Stimulated activated CD4-positive, alpha-beta T cell treated with anti-CD3 and anti-CD28 coated beads, Interleukin-2, amount 100 ng/mL, for 24 hours (primary cell): ENCODE measurements at regions not wholly inside any gene's neighbourhood (a gene's known extent, or its start where the extent isn't known, plus 50 kb on each side); places are given as distances from the start of the nearest gene placed in this dataset.

Experiments
- DNase-seq, 2 donors: peaks; one replicate each; pipeline ENCODE4 v3.0.0-alpha.2; 2020

GRCh38 chr6:4401408-4402368 is 266.3 kb upstream of the ECI2 start:
- DNase-seq = no peak

- DNase-seq = no peak
Observed at GRCh38 chr6:4399656-4400055, 264.3 kb upstream of the ECI2 start.

- no peak for DNase-seq
Observed at GRCh38 chr6:4398791-4399190, 263.4 kb upstream of the ECI2 start.

- no peak for DNase-seq
Observed at GRCh38 chr6:4397307-4397706, 261.9 kb upstream of the ECI2 start.

GRCh38 chr6:4396044-4396443 is 260.7 kb upstream of the ECI2 start:
- DNase-seq = no peak

GRCh38 chr6:4395386-4395785 is 260.0 kb upstream of the ECI2 start:
- DNase-seq = no peak

GRCh38 chr6:4394786-4395185 is 259.4 kb upstream of the ECI2 start:
- DNase-seq = no peak

GRCh38 chr6:4388675-4389074 is 253.3 kb upstream of the ECI2 start:
- no peak for DNase-seq

- DNase-seq = no peak
Observed at GRCh38 chr6:4384656-4385055, 249.3 kb upstream of the ECI2 start.

GRCh38 chr6:4383910-4384638 is 248.7 kb upstream of the ECI2 start:
- DNase-seq = no peak

GRCh38 chr6:4382362-4382853 is 247.0 kb upstream of the ECI2 start:
- DNase-seq = no peak

GRCh38 chr6:4381381-4381780 is 246.0 kb upstream of the ECI2 start:
- DNase-seq = no peak

- no peak for DNase-seq
Observed at GRCh38 chr6:4380881-4381281, 245.5 kb upstream of the ECI2 start.

GRCh38 chr6:4379958-4380357 is 244.6 kb upstream of the ECI2 start:
- DNase-seq = no peak

GRCh38 chr6:4378319-4378996 is 243.1 kb upstream of the ECI2 start:
- no peak for DNase-seq

- no peak for DNase-seq
Observed at GRCh38 chr6:4377603-4378002, 242.2 kb upstream of the ECI2 start.

GRCh38 chr6:4374216-4374615 is 238.8 kb upstream of the ECI2 start:
- no peak for DNase-seq

GRCh38 chr6:4372866-4373265 is 237.5 kb upstream of the ECI2 start:
- no peak for DNase-seq

GRCh38 chr6:4371207-4371921 is 236.0 kb upstream of the ECI2 start:
- DNase-seq = no peak

GRCh38 chr6:4370066-4370465 is 234.7 kb upstream of the ECI2 start:
- DNase-seq = no peak

- no peak for DNase-seq
Observed at GRCh38 chr6:4369616-4370015, 234.2 kb upstream of the ECI2 start.

GRCh38 chr6:4368649-4369048 is 233.3 kb upstream of the ECI2 start:
- no peak for DNase-seq

GRCh38 chr6:4367643-4368042 is 232.3 kb upstream of the ECI2 start:
- DNase-seq = no peak
